GM12878 (cell line): ENCODE measurements at regions not wholly inside any gene's neighbourhood (a gene's known extent, or its start where the extent isn't known, plus 50 kb on each side); places are given as distances from the start of the nearest gene placed in this dataset.

Source experiments
- ATAC-seq: fragments of 200-7000 bp; cut with Tn5 transposase; 3 replicates; pipeline ENCODE4 v1.9.1; 2020; ENCODE audit warnings: mild to moderate bottlenecking, moderate library complexity
- BruUV-seq: library from RNA; stranded (reverse); fragments of 400-500 nt; replicated peaks from 2 replicates; lab custom pipeline; 2021; lab: Mats Ljungman, UMichigan
- CTCF ChIA-PET: fragments of 300-600 bp; sonication (Branson Sonifier 250); formaldehyde crosslinking; extraction: SDS; loops from one replicate; lab custom pipeline; 2021; ENCODE audit warnings: inconsistent platforms; lab: Yijun Ruan, JAX
- POLR2A ChIA-PET: fragments of 350-600 bp; formaldehyde crosslinking; extraction: SDS; loops from one replicate; lab custom pipeline; 2021; ENCODE audit warnings: inconsistent platforms; lab: Charles Lee
- RAD21 ChIA-PET: fragments of 300-600 bp; sonication (Branson Sonifier 250); formaldehyde crosslinking; loops from one replicate; lab custom pipeline; 2023; ENCODE audit warnings: antibody characterized with exemption; ENCODE audit not compliant: unreplicated experiment; lab: Charles Lee
- SMC1A ChIA-PET: fragments of 300-600 bp; sonication (Branson Sonifier 250); formaldehyde crosslinking; loops from one replicate; lab custom pipeline; 2023; ENCODE audit not compliant: unreplicated experiment, uncharacterized antibody; lab: Charles Lee
- DNase-seq: peaks from one replicate; pipeline ENCODE4 v3.0.0-alpha.2; 2011; ENCODE audit warnings: low read depth, low spot score
- FAIRE-seq: peaks from 3 replicates; lab custom pipeline; 2011; peaks lifted over from hg19 to GRCh38; lab: Jason Lieb, UNC
- H2AFZ ChIP-seq: 2 replicates; pipeline ENCODE4 v1.6.0; 2011; ENCODE audit warnings: low read depth, low read length, control low read depth; ENCODE audit not compliant: control insufficient read depth
- H3K27ac ChIP-seq: 2 replicates; pipeline ENCODE4 v1.5.1; 2011; ENCODE audit warnings: control low read depth; ENCODE audit not compliant: control insufficient read depth, insufficient read depth
- H3K27me3 ChIP-seq, 2 experiments: replicated peaks in 1 of 2; 2 replicates each; pipeline versions ENCODE4 v1.6.0 to v1.6.1; 2011; ENCODE audit warnings: low read length in 1 of 2; ENCODE audit not compliant: control insufficient read depth in 2 of 2, insufficient read depth in 2 of 2
- H3K36me3 ChIP-seq, 2 experiments: 2 replicates each; pipeline ENCODE4 v1.5.1; 2011; ENCODE audit warnings: low read length in 1 of 2; ENCODE audit not compliant: control insufficient read depth in 2 of 2, insufficient read depth in 2 of 2
- H3K4me1 ChIP-seq: 2 replicates; pipeline ENCODE4 v1.6.1; 2011; ENCODE audit warnings: mild to moderate bottlenecking, low read length, moderate library complexity, mixed read lengths; ENCODE audit not compliant: control insufficient read depth, insufficient read depth
- H3K4me2 ChIP-seq: 2 replicates; pipeline ENCODE4 v1.6.0; 2011; ENCODE audit warnings: control low read depth; ENCODE audit not compliant: control insufficient read depth, insufficient read depth
- H3K4me3 ChIP-seq: fragments of 200-600 bp; sonication (generic); 2 replicates; pipeline ENCODE4 v1.5.1; 2016
- H3K79me2 ChIP-seq: 2 replicates; pipeline ENCODE4 v1.6.0; 2011; ENCODE audit warnings: low read length; ENCODE audit not compliant: control insufficient read depth, insufficient read depth
- H3K9ac ChIP-seq: 2 replicates; pipeline ENCODE4 v1.8.0; 2011; ENCODE audit warnings: low read length, control low read depth, mixed read lengths; ENCODE audit not compliant: control insufficient read depth, insufficient read depth
- H3K9me3 ChIP-seq: replicated peaks from 3 replicates; pipeline ENCODE4 v1.5.1; 2011; ENCODE audit warnings: mild to moderate bottlenecking, low read length; ENCODE audit not compliant: control insufficient read depth, insufficient read depth
- H4K20me1 ChIP-seq: 2 replicates; pipeline ENCODE4 v1.6.0; 2011; ENCODE audit not compliant: control insufficient read depth, insufficient read depth
- BCL11A ChIP-seq: IDR thresholded peaks from 2 replicates; pipeline ENCODE4 v1.6.1; 2011; ENCODE audit warnings: low read depth, low read length
- CTCF ChIP-seq, 3 experiments: IDR thresholded peaks in 2 of 3; conservative IDR thresholded peaks in 1 of 3; 2 replicates each; pipeline ENCODE4 v1.5.1; 2011; ENCODE audit warnings: low read depth in 3 of 3, low read length in 3 of 3, mild to moderate bottlenecking in 3 of 3, control low read depth in 2 of 3, moderate library complexity in 2 of 3, inconsistent platforms in 1 of 3, mixed read lengths in 1 of 3; ENCODE audit not compliant: control insufficient read depth in 2 of 3, insufficient read depth in 1 of 3; ENCODE audit errors: extremely low read depth in 1 of 3
- E4F1 ChIP-seq: fragments of 450-650 bp; IDR thresholded peaks from 2 replicates; pipeline ENCODE4 v1.6.1; 2018; ENCODE audit warnings: borderline replicate concordance, mild to moderate bottlenecking; ENCODE audit not compliant: partially characterized antibody
- IRF4 ChIP-seq: IDR thresholded peaks from 2 replicates; pipeline ENCODE4 v1.6.1; 2011; ENCODE audit warnings: low read depth, low read length
- JUND ChIP-seq: IDR thresholded peaks from 2 replicates; pipeline ENCODE4 v1.6.1; 2012; ENCODE audit warnings: low read depth, mild to moderate bottlenecking, low read length, improper control_type of control experiment, moderate library complexity
- KAT2A ChIP-seq: conservative IDR thresholded peaks from 2 replicates; pipeline ENCODE4 v1.6.1; 2011; ENCODE audit warnings: low read depth, low read length; ENCODE audit not compliant: control insufficient read depth
- MTA3 ChIP-seq: IDR thresholded peaks from 2 replicates; pipeline ENCODE4 v1.6.1; 2012; ENCODE audit warnings: low read length, inconsistent platforms, borderline replicate concordance
- MYB ChIP-seq: fragments of 150-350 bp; IDR thresholded peaks from 2 replicates; pipeline ENCODE4 v1.6.1; 2014; ENCODE audit warnings: mild to moderate bottlenecking, low read depth, low read length, borderline replicate concordance
- MYC ChIP-seq: IDR thresholded peaks from 2 replicates; pipeline ENCODE4 v1.6.1; 2011; ENCODE audit warnings: mild to moderate bottlenecking, low read length, moderate library complexity, inconsistent platforms; ENCODE audit not compliant: insufficient read depth, insufficient replicate concordance, insufficient read length, severe bottlenecking
- PAX8 ChIP-seq: fragments of 450-650 bp; IDR thresholded peaks from 2 replicates; pipeline ENCODE4 v1.6.1; 2017; ENCODE audit warnings: mild to moderate bottlenecking, moderate library complexity
- POLR2AphosphoS5 ChIP-seq: IDR thresholded peaks from 2 replicates; pipeline ENCODE4 v1.6.1; 2011; ENCODE audit warnings: mild to moderate bottlenecking, low read length, inconsistent platforms
- RB1 ChIP-seq: fragments of 450-650 bp; formaldehyde crosslinking; IDR thresholded peaks from 2 replicates; pipeline ENCODE4 v1.6.1; 2017; ENCODE audit warnings: mild to moderate bottlenecking, borderline replicate concordance
- RBBP5 ChIP-seq: fragments of 200-600 bp; sonication (generic); conservative IDR thresholded peaks from 2 replicates; pipeline ENCODE4 v1.6.1; 2016
- TAF1 ChIP-seq: IDR thresholded peaks from 2 replicates; pipeline ENCODE4 v1.6.1; 2011; ENCODE audit warnings: mild to moderate bottlenecking, low read depth, low read length, borderline replicate concordance
- TARDBP ChIP-seq: IDR thresholded peaks from 2 replicates; pipeline ENCODE4 v1.6.1; 2016; ENCODE audit warnings: borderline replicate concordance
- ZNF274 ChIP-seq: IDR thresholded peaks from one replicate; pipeline ENCODE4 v1.8.0; 2011; ENCODE audit not compliant: insufficient read length, insufficient read depth
- WGBS: methylation state at CpG from one replicate; pipeline ENCODE4 v1.1.6; 2016; ENCODE audit warnings: low lambda C conversion rate; ENCODE audit not compliant: insufficient replicate concordance, insufficient coverage; ENCODE audit errors: missing lambda C conversion rate; 5-methylcytosine and 5-hydroxymethylcytosine counted together
- in situ Hi-C: fragments of 300-500 bp; cut with MboI; formaldehyde crosslinking; loops from 9 replicates; pipeline ENCODE4 v1.14.3; 2018; ENCODE audit warnings: mixed read lengths
- intact Hi-C: fragments of 100-400 bp; cut with micrococcal nuclease; formaldehyde crosslinking; loops from one replicate; pipeline ENCODE4 v1.14.2; 2022; ENCODE audit not compliant: unreplicated experiment
- TF ChIP-seq, protein P1 (sequence below): fragments of 450-650 bp; IDR thresholded peaks from 2 replicates; pipeline ENCODE4 v1.6.1; 2016; ENCODE audit warnings: mild to moderate bottlenecking

- TF ChIP-seq MYB (no peak), MTA3 (no peak), CTCF (IDR thresholded peaks at IDR 0.05 in 2 of 3, conservative IDR thresholded peaks at IDR 0.05 in 1 of 3; ENCODE audit: control insufficient read depth in 2 of 3, extremely low read depth in 1 of 3, insufficient read depth in 1 of 3, low read depth in 3 of 3, low read length in 3 of 3) (no peak), POLR2AphosphoS5 (no peak), BCL11A (no peak)
- TF ChIP-seq, protein P1, sequence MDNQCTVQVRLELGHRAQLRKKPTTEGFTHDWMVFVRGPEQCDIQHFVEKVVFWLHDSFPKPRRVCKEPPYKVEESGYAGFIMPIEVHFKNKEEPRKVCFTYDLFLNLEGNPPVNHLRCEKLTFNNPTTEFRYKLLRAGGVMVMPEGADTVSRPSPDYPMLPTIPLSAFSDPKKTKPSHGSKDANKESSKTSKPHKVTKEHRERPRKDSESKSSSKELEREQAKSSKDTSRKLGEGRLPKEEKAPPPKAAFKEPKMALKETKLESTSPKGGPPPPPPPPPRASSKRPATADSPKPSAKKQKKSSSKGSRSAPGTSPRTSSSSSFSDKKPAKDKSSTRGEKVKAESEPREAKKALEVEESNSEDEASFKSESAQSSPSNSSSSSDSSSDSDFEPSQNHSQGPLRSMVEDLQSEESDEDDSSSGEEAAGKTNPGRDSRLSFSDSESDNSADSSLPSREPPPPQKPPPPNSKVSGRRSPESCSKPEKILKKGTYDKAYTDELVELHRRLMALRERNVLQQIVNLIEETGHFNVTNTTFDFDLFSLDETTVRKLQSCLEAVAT: no peak
Observed at GRCh38 chr1:214967865-214968575, 114.5 kb upstream of the KCNK2 start (continued).

GRCh38 chr1:214970016-214970415 lies 112.5 kb upstream of the KCNK2 start:
- in situ Hi-C loops: no loop called here
- Histone ChIP-seq H3K79me2 (no peaks in the 10 kb centered on the region), H3K4me3 (no peak overlapping the region), H3K9ac (no peak overlapping the region), H3K36me3 (no peaks in the 10 kb centered on the region), H4K20me1 (no peaks in the 10 kb centered on the region), H3K27ac (no peak overlapping the region), H3K4me1 (no peaks in the 10 kb centered on the region), H3K4me2 (no peak overlapping the region), H2AFZ (no peak overlapping the region), H3K9me3 (no peaks in the 10 kb centered on the region), H3K27me3 (no peaks in the 10 kb centered on the region; a peak in 1 of 4 replicates)
- SMC1A ChIA-PET: interaction anchor here (1.6 kb wide), 1 partner anchor 9 kb away, joined by 5 read pairs; no protein-coding TSS in a partner anchor
- CTCF ChIA-PET: no interaction called here
- FAIRE-seq (no peak), ATAC-seq (no peak), DNase-seq (no peak)
- WGBS: 6% methylated on average over 1 of the region's 1 CpG
- BruUV-seq: no TSS peak
- intact Hi-C loops: no loop called here
- RAD21 ChIA-PET: no interaction called here
- TF ChIP-seq RB1 (no peak), MYC (no peak), JUND (no peak), RBBP5 (no peak), IRF4 (no peak), PAX8 (no peak), KAT2A (no peak), E4F1 (no peak), ZNF274 (no peak), TARDBP (no peak), TAF1 (no peak)
- POLR2A ChIA-PET: no interaction called here
